ENCODE measurements at regions not wholly inside any gene's neighbourhood (a gene's known extent, or its start where the extent isn't known, plus 50 kb on each side); places are given as distances from the start of the nearest gene placed in this dataset.

DNA sequence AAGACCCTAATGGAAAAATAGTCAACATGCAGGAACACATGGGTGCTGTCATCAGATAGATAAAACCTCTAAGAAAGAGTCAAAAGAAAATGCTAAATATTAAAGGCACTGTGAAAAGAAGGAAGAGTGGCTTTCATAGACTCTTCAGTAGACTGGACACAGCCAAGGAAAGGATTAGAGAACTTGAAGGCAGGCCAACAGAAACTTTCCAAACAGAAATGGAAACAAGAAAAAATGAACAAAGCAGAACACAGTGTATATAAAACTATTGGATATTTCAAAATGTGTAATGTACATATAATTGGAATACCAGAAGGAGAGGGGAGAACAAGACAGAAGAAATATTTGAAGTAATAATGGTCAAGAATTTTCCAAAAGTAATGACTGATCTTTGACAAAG, 431.9 kb downstream of the MATN1 start:
- Histone ChIP-seq H3K27ac (ENCODE audit: low read depth, low read length) (no peak overlapping the region), H3K36me3 (ENCODE audit: insufficient read depth, low read length) (no peaks in the 10 kb centered on the region), H3K27me3 (ENCODE audit: control insufficient read depth in 1 of 2, insufficient read depth in 2 of 2, low read length in 2 of 2) (no peaks in the 10 kb centered on the region), H3K9ac (ENCODE audit: low read length) (no peak overlapping the region), H3K4me1 (ENCODE audit: insufficient read depth, low read length) (no peaks in the 10 kb centered on the region), H3K9me3 (ENCODE audit: low read length) (no peaks in the 10 kb centered on the region), H3K4me3 (ENCODE audit: low read depth in 1 of 2, low read length in 2 of 2) (no peak overlapping the region)

DNA sequence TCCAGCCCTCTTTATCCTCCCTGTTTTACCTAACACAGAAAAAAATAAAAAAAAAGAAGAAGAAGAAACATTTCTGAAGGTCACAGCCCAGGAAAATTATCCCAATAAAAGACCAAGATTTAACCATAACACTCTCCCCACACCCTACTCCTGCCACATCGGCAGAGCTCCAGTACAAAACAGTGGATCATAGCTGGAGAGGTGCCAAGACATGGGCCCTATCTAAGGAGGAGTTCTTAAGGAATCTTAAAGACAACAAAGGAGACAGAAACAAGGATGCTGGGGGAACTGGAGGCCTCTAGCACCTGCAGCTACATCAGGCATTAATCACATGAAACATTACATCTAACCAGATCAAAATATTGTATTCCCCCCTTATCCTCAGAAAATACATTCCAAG, 432.8 kb downstream of the MATN1 start:
- Histone ChIP-seq H3K27me3 (ENCODE audit: control insufficient read depth in 1 of 2, insufficient read depth in 2 of 2, low read length in 2 of 2) (no peaks in the 10 kb centered on the region), H3K36me3 (ENCODE audit: insufficient read depth, low read length) (no peaks in the 10 kb centered on the region), H3K9ac (ENCODE audit: low read length) (no peak overlapping the region), H3K4me3 (ENCODE audit: low read depth in 1 of 2, low read length in 2 of 2) (no peak overlapping the region), H3K27ac (ENCODE audit: low read depth, low read length) (no peak overlapping the region), H3K9me3 (ENCODE audit: low read length) (no peaks in the 10 kb centered on the region), H3K4me1 (ENCODE audit: insufficient read depth, low read length) (no peaks in the 10 kb centered on the region)

DNA sequence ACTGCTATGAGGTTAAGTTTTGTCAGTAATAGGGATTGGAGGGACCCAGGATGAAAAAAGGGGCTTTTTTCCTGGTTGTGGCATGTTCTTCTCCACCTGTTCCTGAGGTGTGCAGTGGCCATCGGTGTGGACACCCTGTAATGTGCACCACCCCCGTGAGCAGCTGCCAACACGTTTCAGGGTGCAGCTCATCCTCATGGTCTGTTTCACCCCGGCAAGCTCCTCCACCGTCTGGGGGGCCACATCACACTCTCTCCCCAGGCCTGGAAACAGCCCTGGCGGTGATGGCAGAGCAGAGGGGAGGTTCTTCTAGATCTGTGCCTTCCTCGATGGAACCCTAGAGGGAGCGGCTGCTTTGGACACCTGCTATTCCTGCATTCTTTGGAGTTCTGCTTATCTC, 435.4 kb downstream of the MATN1 start:
- Histone ChIP-seq H3K27ac (ENCODE audit: low read depth, low read length) (no peak overlapping the region), H3K4me1 (ENCODE audit: insufficient read depth, low read length) (no peaks in the 10 kb centered on the region), H3K9me3 (ENCODE audit: low read length) (no peaks in the 10 kb centered on the region), H3K36me3 (ENCODE audit: insufficient read depth, low read length) (no peaks in the 10 kb centered on the region), H3K27me3 (ENCODE audit: control insufficient read depth in 1 of 2, insufficient read depth in 2 of 2, low read length in 2 of 2) (no peaks in the 10 kb centered on the region), H3K9ac (ENCODE audit: low read length) (no peak overlapping the region), H3K4me3 (ENCODE audit: low read depth in 1 of 2, low read length in 2 of 2) (no peak overlapping the region)

DNA sequence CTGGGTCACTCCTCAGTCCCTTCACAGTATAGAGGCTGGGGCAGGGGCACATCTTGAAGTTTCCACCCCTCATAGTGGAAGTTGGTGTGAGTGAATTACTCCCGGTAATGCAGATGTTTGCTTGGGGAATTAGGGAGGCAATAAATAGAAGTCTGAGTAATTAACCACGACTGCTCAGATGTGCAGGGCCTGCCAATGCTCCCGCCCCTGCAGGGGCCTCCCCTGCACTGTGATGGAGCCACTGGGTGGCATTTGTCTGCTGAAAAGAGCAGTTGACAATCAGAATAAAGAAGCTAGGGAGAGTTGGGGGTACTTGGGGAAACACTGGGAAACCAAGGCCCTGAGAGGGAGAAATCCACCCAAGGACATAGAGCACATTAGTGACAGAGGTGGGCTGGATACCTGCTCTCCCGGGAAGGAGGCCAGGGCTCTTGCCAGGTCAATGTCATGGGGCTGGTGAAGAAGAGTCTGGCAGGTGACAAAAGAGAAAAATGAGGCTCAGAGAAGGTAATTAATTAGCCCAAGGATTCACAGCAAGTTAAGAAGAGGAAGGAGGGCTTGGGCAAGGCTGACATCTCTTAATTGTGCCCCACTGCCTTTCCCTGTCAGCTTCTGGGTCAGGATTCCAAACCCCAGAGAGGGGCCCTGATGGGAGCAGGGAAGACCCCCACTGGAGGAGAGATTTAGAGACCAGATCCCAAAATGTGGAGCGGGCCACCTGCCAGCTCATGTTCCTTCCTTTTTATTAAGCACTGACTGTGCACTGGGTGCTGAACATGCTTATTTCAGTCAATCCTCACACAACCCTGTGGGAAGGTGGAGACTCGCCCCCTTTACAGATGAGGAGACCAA, 436.2 kb downstream of the MATN1 start:
- Histone ChIP-seq H3K27ac (ENCODE audit: low read depth, low read length) (no peak overlapping the region), H3K4me1 (ENCODE audit: insufficient read depth, low read length) (no peaks in the 10 kb centered on the region), H3K27me3 (ENCODE audit: control insufficient read depth in 1 of 2, insufficient read depth in 2 of 2, low read length in 2 of 2) (no peaks in the 10 kb centered on the region), H3K4me3 (ENCODE audit: low read depth in 1 of 2, low read length in 2 of 2) (no peak overlapping the region), H3K36me3 (ENCODE audit: insufficient read depth, low read length) (no peaks in the 10 kb centered on the region), H3K9ac (ENCODE audit: low read length) (no peak overlapping the region), H3K9me3 (ENCODE audit: low read length) (no peaks in the 10 kb centered on the region)

DNA sequence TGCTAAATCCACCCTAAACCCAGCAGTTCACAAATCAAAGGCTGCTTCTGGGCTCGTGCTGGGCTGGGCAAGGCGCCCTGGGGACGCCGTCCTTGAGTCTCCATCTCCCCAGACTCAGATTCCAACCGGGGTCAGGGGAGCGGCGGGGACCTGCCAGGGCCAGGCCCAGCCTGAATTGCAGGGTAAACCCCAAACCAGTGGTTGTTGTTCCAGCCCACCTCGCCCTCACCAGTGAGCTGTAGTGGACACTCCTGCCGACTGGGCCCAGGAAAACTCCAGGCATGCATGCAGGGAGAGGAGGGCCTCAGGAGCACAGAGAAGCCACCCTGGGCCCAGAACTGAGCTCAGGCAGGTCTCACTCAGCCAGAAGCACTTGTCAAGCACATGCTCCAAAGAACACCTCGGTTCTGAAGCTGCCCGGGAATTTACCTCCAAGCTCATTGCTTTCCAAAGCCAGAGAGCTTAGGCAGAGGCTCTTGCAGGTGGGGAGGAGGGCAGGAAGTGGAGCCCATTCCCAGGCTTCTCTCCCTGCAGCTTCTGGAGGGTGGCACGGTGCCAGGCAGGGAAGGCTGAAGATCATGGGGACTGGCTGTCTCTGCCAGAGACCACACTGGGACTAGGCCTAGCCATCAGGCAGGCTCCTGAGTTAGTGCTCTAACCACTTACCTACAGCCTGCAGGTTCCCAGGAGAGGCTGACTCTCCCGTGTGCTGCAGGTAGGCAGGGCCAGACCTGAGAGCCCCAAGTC, 437.0 kb downstream of the MATN1 start:
- no peak overlapping the region for H3K9ac ChIP-seq (ENCODE audit: low read length)
- H3K36me3 ChIP-seq (ENCODE audit: insufficient read depth, low read length) = no peaks in the 10 kb centered on the region
- no peak overlapping the region for H3K4me3 ChIP-seq (ENCODE audit: low read depth in 1 of 2, low read length in 2 of 2)
- H3K4me1 ChIP-seq (ENCODE audit: insufficient read depth, low read length) = no peaks in the 10 kb centered on the region
- no peaks in the 10 kb centered on the region for H3K27me3 ChIP-seq (ENCODE audit: control insufficient read depth in 1 of 2, insufficient read depth in 2 of 2, low read length in 2 of 2)
- H3K27ac ChIP-seq (ENCODE audit: low read depth, low read length) = no peak overlapping the region
- no peaks in the 10 kb centered on the region for H3K9me3 ChIP-seq (ENCODE audit: low read length)

- H3K4me3 ChIP-seq (ENCODE audit: low read depth in 1 of 2, low read length in 2 of 2) = no peak overlapping the region
- H3K27me3 ChIP-seq (ENCODE audit: control insufficient read depth in 1 of 2, insufficient read depth in 2 of 2, low read length in 2 of 2) = no peaks in the 10 kb centered on the region
- H3K27ac ChIP-seq (ENCODE audit: low read depth, low read length) = no peak overlapping the region
- H3K4me1 ChIP-seq (ENCODE audit: insufficient read depth, low read length) = no peaks in the 10 kb centered on the region
- no peaks in the 10 kb centered on the region for H3K9me3 ChIP-seq (ENCODE audit: low read length)
- no peaks in the 10 kb centered on the region for H3K36me3 ChIP-seq (ENCODE audit: insufficient read depth, low read length)
- no peak overlapping the region for H3K9ac ChIP-seq (ENCODE audit: low read length)
These were observed 437.9 kb downstream of the MATN1 start for GRCh38 chr1:30285501-30285932.

GRCh38 chr1:30284728-30285475, 438.5 kb downstream of the MATN1 start:
- Histone ChIP-seq H3K9ac (ENCODE audit: low read length) (no peak overlapping the region), H3K4me1 (ENCODE audit: insufficient read depth, low read length) (no peaks in the 10 kb centered on the region), H3K4me3 (ENCODE audit: low read depth in 1 of 2, low read length in 2 of 2) (no peak overlapping the region), H3K9me3 (ENCODE audit: low read length) (no peaks in the 10 kb centered on the region), H3K27ac (ENCODE audit: low read depth, low read length) (no peak overlapping the region), H3K27me3 (ENCODE audit: control insufficient read depth in 1 of 2, insufficient read depth in 2 of 2, low read length in 2 of 2) (no peaks in the 10 kb centered on the region), H3K36me3 (ENCODE audit: insufficient read depth, low read length) (no peaks in the 10 kb centered on the region)

GRCh38 chr1:30284226-30284625, 439.2 kb downstream of the MATN1 start:
- no peaks in the 10 kb centered on the region for H3K27me3 ChIP-seq (ENCODE audit: control insufficient read depth in 1 of 2, insufficient read depth in 2 of 2, low read length in 2 of 2)
- no peaks in the 10 kb centered on the region for H3K9me3 ChIP-seq (ENCODE audit: low read length)
- H3K36me3 ChIP-seq (ENCODE audit: insufficient read depth, low read length) = no peaks in the 10 kb centered on the region
- no peaks in the 10 kb centered on the region for H3K4me1 ChIP-seq (ENCODE audit: insufficient read depth, low read length)
- no peak overlapping the region for H3K9ac ChIP-seq (ENCODE audit: low read length)
- no peak overlapping the region for H3K27ac ChIP-seq (ENCODE audit: low read depth, low read length)
- no peak overlapping the region for H3K4me3 ChIP-seq (ENCODE audit: low read depth in 1 of 2, low read length in 2 of 2)

GRCh38 chr1:30283199-30283962, 440.0 kb downstream of the MATN1 start:
- Histone ChIP-seq H3K4me1 (ENCODE audit: insufficient read depth, low read length) (no peaks in the 10 kb centered on the region), H3K27ac (ENCODE audit: low read depth, low read length) (no peak overlapping the region), H3K36me3 (ENCODE audit: insufficient read depth, low read length) (no peaks in the 10 kb centered on the region), H3K4me3 (ENCODE audit: low read depth in 1 of 2, low read length in 2 of 2) (no peak overlapping the region), H3K9ac (ENCODE audit: low read length) (no peak overlapping the region), H3K27me3 (ENCODE audit: control insufficient read depth in 1 of 2, insufficient read depth in 2 of 2, low read length in 2 of 2) (no peaks in the 10 kb centered on the region), H3K9me3 (ENCODE audit: low read length) (no peaks in the 10 kb centered on the region)

- H3K27me3 ChIP-seq (ENCODE audit: control insufficient read depth in 1 of 2, insufficient read depth in 2 of 2, low read length in 2 of 2) = no peaks in the 10 kb centered on the region
- no peak overlapping the region for H3K27ac ChIP-seq (ENCODE audit: low read depth, low read length)
- H3K9ac ChIP-seq (ENCODE audit: low read length) = no peak overlapping the region
- H3K4me3 ChIP-seq (ENCODE audit: low read depth in 1 of 2, low read length in 2 of 2) = no peak overlapping the region
- H3K4me1 ChIP-seq (ENCODE audit: insufficient read depth, low read length) = no peaks in the 10 kb centered on the region
- H3K36me3 ChIP-seq (ENCODE audit: insufficient read depth, low read length) = no peaks in the 10 kb centered on the region
- H3K9me3 ChIP-seq (ENCODE audit: low read length) = no peaks in the 10 kb centered on the region
These were observed 442.8 kb downstream of the MATN1 start for GRCh38 chr1:30280572-30280971.

- H3K36me3 ChIP-seq (ENCODE audit: insufficient read depth, low read length) = no peaks in the 10 kb centered on the region
- no peaks in the 10 kb centered on the region for H3K4me1 ChIP-seq (ENCODE audit: insufficient read depth, low read length)
- H3K9ac ChIP-seq (ENCODE audit: low read length) = no peak overlapping the region
- H3K9me3 ChIP-seq (ENCODE audit: low read length) = no peaks in the 10 kb centered on the region
- no peak overlapping the region for H3K27ac ChIP-seq (ENCODE audit: low read depth, low read length)
- no peak overlapping the region for H3K4me3 ChIP-seq (ENCODE audit: low read depth in 1 of 2, low read length in 2 of 2)
- no peaks in the 10 kb centered on the region for H3K27me3 ChIP-seq (ENCODE audit: control insufficient read depth in 1 of 2, insufficient read depth in 2 of 2, low read length in 2 of 2)
These were observed 445.5 kb downstream of the MATN1 start for GRCh38 chr1:30277911-30278310.

Measured in muscle layer of colon (tissue), 2 donors.